WI38 (cell line): ENCODE measurements at regions not wholly inside any gene's neighbourhood (a gene's known extent, or its start where the extent isn't known, plus 50 kb on each side); places are given as distances from the start of the nearest gene placed in this dataset.

Experiments used
- H3K4me3 ChIP-seq: 2 replicates; pipeline ENCODE4 v1.5.1; 2011; ENCODE audit warnings: low read depth, mild to moderate bottlenecking, control low read depth, low read length
- TF ChIP-seq, protein P1 (sequence below): IDR thresholded peaks from 2 replicates; pipeline ENCODE4 v1.5.1; 2012; ENCODE audit warnings: low read depth, mild to moderate bottlenecking, control low read depth, low read length

DNA sequence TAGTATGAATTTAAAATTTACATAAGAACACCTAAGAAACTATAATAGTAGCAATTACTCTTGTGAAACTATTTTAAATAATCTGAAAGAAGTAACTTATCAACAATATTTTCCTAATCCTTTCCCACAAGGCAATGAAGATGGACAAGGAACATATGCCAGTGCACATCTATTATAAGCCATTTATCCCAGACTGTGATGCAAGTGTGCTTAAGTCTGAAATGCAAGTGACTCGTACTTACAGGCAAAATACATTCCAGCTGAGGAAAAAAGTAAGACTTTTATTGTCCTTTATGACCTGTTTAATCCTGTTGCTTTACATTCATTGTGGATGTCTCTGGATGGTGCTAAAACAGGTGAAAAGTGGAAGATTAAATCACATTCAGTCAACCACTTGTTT lies 709.4 kb downstream of the ZNF385D start:
- H3K4me3 ChIP-seq = no peak overlapping the region
- TF ChIP-seq, protein P1, sequence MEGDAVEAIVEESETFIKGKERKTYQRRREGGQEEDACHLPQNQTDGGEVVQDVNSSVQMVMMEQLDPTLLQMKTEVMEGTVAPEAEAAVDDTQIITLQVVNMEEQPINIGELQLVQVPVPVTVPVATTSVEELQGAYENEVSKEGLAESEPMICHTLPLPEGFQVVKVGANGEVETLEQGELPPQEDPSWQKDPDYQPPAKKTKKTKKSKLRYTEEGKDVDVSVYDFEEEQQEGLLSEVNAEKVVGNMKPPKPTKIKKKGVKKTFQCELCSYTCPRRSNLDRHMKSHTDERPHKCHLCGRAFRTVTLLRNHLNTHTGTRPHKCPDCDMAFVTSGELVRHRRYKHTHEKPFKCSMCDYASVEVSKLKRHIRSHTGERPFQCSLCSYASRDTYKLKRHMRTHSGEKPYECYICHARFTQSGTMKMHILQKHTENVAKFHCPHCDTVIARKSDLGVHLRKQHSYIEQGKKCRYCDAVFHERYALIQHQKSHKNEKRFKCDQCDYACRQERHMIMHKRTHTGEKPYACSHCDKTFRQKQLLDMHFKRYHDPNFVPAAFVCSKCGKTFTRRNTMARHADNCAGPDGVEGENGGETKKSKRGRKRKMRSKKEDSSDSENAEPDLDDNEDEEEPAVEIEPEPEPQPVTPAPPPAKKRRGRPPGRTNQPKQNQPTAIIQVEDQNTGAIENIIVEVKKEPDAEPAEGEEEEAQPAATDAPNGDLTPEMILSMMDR = no peak

DNA sequence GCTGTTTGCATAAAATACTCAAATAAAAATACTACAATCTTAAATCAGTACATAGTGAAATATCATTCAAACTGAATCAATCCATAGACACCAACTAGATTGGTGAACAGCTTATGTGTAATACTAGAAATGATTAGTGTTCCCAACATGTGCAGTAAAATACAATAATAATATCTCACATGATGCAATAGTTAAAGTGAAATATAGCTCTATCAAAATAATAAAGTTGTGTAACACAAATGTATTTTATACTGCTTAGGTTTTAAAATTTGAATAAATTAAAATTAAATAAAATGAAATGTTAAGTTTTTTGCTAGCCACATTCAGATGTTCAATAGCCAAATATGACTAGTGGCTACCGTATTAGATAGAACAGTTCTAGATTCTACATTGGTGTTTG lies 714.1 kb downstream of the ZNF385D start:
- TF ChIP-seq, protein P1 = no peak
- no peak overlapping the region for H3K4me3 ChIP-seq

GRCh38 chr3:21028412-21028811 lies 722.6 kb downstream of the ZNF385D start:
- H3K4me3 ChIP-seq = no peak overlapping the region
- TF ChIP-seq, protein P1 = no peak

- H3K4me3 ChIP-seq = no peak overlapping the region
- TF ChIP-seq, protein P1 = no peak
Observed at GRCh38 chr3:21024563-21024962, 726.4 kb downstream of the ZNF385D start.

DNA sequence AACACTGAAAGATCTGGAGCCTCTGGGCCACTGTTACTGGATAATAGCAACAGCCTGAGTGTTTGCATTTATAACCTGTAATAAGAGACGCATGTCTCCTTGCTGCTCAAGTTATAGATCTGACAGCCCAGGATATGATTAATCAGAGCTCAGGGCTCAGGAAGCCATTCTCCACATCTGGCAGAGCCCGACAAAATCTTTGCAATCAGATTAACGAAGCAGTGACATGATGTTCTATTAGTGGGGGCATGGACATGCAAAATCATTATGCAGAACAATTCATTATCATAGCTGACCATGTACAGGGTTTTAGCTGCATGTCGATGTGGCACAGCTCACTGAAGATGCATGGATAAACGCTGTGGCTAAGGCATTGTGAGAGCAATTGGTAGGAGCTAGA lies 730.3 kb downstream of the ZNF385D start:
- no peak overlapping the region for H3K4me3 ChIP-seq
- TF ChIP-seq, protein P1 = no peak

DNA sequence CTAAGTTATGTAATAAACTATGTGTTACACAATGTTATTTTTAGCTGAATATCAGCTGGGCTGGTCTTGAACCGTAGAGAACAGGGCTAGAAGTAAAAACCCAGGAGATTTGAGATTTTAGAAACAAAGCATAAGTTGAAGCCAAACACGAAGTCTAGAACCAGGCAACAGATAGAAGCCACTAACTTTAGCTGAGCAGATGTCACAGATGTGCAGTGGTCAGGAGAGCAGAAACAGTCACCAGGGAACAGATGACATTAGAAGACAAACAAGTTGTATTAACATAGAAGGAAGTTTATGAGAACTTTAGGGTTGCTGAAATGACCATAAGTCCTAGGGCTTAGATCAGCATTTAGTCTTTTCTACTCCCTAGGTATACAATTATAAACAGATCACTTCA lies 731.0 kb downstream of the ZNF385D start:
- no peak overlapping the region for H3K4me3 ChIP-seq
- TF ChIP-seq, protein P1 = no peak

- TF ChIP-seq, protein P1 = no peak
- no peak overlapping the region for H3K4me3 ChIP-seq
Observed at GRCh38 chr3:21017115-21017852, 733.7 kb downstream of the ZNF385D start.
